Kidney glomerular epithelial cell (primary cell): ENCODE measurements at regions not wholly inside any gene's neighbourhood (a gene's known extent, or its start where the extent isn't known, plus 50 kb on each side); places are given as distances from the start of the nearest gene placed in this dataset.

Experiments used
- DNase-seq: peaks from one replicate; lab custom pipeline; 2025; lab: John Stamatoyannopoulos, UW

GRCh38 chr6:40937491-40937890 lies 101.5 kb downstream of the UNC5CL start:
- DNase-seq, result no peak

DNA sequence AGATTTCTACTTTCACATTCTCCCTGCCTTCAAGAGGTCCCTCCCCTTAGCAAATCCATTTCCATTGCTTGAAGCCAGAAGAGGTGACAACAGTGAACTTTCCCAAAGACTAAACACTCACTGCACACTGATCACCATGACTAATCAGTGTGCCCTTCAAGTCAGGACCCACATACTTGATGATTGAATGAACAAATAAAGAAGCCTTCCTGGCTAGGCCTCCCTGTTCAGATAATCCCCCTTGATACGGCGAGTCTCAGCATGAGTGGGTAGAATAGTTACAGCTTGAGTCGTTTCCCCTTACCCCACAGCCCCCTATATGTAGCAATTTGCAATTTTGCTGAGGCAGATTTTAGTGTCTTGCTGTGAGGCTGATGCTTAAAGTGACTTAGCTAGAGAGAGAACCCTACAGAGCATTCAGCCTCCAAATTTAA lies 102.2 kb downstream of the UNC5CL start:
- peak; percentile 62 for DNase-seq

DNA sequence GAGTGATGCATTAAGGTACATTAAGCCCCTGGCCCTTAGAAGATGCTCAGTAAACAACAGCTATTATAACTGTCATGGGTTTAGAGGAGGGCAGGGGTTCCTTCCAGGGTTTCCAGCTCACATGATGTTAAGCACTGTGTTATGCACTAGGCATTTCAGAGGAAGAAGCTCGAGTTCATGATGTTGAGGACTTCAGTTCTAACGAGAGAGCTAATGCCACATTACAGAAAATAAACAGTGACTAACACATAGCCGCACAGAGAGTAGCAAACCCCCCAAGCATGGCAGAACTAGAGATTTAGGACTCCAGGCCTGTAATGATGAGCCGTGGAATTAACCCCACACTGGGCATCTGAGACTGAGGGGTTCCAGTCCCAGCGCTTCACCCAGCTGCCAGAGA lies 105.2 kb downstream of the UNC5CL start:
- no peak for DNase-seq

DNA sequence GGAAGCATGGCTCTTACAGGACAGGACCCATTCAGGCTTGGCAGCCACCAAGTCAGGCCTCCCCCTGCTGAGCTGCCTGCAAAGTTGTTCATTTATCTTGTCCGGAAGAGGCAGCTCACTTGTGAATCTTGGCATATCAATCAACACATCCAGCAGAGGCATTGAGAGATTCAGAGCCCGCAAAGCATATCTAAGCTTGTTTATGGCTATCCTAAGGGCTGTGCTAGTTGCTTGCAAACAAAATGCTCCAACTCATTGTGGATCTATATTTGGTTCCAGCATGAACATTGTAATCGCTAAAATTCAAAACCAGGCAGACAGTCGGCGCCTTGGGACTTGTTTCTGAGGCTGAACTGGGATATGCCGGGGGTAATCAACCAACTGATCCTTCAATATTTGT lies 106.1 kb downstream of the UNC5CL start:
- no peak for DNase-seq

DNA sequence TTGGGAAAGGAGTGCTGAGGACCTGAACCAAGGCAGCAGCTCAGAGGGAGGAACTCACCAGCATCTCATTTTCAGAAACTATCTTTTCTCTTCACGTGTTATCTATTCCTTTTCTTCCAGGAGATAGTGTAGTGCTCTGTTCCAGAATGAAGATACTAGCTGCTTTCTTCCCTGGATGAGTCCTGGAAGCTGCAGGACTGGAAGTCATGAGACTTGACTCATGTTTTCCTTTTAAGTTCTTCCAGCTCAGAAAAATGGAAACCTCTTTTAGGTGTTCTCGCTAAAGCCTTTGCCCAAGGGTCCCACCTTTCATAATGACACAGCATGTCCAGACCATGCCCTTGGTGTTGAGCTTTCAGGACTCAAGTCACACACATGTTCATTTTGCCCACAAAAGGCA lies 106.7 kb downstream of the UNC5CL start:
- no peak for DNase-seq

DNA sequence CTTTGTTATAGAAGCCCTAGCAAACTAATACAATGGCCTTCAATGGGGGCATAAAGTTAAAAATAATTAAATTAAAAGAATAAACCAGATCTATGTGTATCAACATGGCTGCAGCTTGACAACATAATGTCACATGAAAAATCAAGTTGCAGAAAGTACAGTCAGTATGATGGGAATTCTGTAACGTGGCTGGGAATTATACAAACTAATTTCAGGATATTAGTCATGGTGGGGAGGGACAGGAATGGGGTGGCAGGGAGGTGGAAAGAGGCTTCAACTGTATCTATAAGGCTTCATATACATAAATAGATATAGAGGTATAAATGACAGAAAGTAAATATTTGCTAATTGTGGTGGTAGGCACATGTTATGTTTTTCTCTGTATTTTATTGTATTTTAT lies 107.1 kb downstream of the UNC5CL start:
- no peak for DNase-seq

- no peak for DNase-seq
Observed at GRCh38 chr6:40930555-40930954, 108.5 kb downstream of the UNC5CL start.

- DNase-seq, result no peak
Observed at GRCh38 chr6:40930045-40930444, 109.0 kb downstream of the UNC5CL start.

GRCh38 chr6:40929176-40929575 lies 109.8 kb downstream of the UNC5CL start:
- no peak for DNase-seq

- DNase-seq, result no peak
Observed at GRCh38 chr6:40928763-40929162, 110.3 kb downstream of the UNC5CL start.

- no peak for DNase-seq
Observed at GRCh38 chr6:40928307-40928706, 110.7 kb downstream of the UNC5CL start.

DNA sequence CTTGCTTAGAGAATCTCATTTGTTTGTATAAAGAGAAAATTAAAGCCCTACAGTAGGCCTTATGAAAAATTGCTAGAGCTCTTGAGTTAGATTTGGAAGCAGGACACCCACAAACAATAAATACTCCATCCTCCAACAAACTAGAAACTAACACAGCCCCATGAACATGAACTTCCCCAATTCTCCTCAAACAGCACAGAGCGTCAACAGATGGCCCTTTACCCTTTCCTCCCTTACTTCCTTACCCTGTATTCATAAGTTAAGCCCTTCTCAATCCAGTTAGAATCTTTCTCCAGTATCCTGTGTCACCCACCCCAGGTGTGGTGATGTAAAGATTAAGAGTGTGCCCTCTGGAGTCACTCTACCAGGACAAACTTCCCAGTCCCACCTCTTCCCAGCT lies 113.7 kb downstream of the UNC5CL start:
- no peak for DNase-seq

DNA sequence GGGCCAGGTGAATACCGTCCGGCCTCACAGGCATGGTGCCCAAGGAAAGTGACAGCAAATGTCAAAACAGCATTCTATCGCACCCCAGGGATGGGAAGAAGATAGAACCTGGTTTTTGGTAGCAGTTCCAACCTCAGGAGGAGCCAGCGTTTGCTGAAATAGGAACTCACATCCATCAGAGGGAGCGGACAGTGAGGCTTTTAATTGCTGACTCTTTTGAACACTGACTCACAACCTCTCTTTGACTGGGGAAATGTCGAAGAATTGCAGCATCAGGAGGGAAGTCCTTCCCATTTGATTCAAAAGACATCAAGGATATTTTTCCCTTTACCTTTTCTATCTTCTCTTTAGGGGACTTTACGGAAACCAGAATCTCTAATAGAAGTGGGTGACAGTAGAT lies 114.2 kb downstream of the UNC5CL start:
- DNase-seq, result no peak

DNA sequence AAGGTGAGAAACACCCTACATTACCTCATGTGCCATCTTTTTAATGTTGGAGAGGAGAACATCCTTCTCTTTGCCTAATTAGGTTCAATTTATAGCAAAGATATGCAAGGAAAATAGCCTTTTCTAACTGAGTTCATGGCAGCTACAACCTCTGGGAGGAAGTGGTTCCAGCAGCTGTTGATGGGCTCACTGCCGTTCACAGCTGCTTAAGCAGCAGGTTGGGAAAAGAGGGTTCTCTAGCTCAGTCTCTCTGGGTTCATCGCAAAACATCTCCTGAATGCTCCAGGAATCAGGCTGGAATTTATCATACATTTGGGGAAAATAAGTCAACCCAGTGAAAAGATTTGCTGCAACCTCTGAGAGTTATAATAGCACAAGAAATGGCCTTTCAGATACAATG lies 115.1 kb downstream of the UNC5CL start:
- no peak for DNase-seq

DNA sequence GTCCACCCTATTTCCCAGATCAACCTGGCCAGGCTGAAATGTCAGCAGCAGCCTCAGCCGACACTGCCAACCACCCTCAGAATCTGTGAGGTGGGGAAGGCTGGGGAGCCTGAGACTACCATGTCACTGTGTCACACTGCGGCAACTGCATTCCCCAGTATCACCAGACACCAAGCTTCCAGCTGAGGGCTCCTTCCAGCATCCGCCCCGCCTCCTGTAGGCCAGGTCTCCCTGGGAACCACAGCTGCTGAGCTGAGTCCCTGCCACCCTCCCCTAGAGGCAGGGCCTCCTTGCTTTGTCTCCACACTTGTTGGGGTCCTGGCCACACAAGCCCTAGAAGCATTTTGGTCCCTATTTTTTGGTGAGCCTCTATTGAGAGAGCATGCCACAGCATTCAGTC lies 115.7 kb downstream of the UNC5CL start:
- DNase-seq, result no peak

DNA sequence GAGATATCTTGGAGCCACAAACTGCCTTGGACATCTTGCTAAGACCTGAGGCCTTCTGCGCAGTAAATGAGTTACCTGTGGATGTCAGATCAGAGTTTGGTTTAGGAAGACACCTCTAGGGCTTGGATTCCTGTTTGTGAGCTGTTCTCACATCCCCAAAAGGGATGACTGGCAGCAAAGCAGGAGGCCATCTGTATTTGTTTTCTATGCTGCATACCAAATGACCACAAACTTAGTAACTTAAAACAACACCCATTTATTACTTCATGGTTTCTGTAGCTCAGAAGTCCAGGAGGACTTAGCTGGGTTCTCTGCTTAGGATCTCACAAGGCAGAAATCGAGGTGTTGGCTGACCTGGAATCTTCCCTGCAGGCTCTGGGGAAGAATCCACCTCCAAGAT lies 116.7 kb downstream of the UNC5CL start:
- no peak for DNase-seq

- no peak for DNase-seq
Observed at GRCh38 chr6:40918040-40918651, 120.9 kb downstream of the UNC5CL start.

DNA sequence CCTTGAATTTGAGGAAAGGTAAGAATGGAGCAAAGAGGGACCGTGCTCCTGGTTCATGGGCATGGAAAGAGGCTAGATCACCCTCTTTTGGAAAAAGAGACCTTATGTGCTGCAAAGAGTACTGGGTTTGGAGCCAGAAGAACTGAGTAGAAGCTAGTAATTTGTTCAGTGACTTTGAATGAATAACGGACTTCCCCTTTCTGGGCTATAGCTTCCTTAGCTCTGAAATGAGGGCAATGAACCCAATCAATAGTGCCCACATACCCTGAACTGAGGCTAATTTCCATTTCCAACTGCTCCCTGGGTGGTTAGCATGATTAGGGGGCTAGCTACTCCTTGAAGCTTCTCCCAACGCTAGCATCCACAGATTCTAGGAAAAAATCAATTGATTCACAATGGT lies 121.4 kb downstream of the UNC5CL start:
- DNase-seq, result no peak

DNA sequence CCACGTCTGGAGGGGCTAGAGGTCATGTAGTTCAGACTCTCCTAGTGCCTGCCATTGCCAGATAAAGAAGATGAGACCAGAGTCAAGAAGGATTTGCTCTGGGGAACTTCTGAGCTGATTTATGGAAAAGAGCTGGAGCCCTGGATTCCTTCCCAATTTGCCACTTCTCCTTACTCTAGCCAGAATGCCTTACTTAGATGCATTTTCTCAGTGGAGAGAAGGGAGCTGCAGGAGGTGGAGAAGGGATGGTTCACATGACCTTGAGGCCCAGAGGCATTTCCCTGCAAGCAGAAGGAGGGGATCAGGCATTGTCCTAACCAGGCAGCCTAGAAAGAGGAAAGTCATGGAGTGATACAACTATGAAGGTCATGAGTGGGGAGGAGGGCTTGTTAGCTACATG lies 122.2 kb downstream of the UNC5CL start:
- no peak for DNase-seq

- no peak for DNase-seq
Observed at GRCh38 chr6:40915165-40915564, 123.9 kb downstream of the UNC5CL start.

- DNase-seq, result no peak
Observed at GRCh38 chr6:40914005-40914404, 125.0 kb downstream of the UNC5CL start.

DNA sequence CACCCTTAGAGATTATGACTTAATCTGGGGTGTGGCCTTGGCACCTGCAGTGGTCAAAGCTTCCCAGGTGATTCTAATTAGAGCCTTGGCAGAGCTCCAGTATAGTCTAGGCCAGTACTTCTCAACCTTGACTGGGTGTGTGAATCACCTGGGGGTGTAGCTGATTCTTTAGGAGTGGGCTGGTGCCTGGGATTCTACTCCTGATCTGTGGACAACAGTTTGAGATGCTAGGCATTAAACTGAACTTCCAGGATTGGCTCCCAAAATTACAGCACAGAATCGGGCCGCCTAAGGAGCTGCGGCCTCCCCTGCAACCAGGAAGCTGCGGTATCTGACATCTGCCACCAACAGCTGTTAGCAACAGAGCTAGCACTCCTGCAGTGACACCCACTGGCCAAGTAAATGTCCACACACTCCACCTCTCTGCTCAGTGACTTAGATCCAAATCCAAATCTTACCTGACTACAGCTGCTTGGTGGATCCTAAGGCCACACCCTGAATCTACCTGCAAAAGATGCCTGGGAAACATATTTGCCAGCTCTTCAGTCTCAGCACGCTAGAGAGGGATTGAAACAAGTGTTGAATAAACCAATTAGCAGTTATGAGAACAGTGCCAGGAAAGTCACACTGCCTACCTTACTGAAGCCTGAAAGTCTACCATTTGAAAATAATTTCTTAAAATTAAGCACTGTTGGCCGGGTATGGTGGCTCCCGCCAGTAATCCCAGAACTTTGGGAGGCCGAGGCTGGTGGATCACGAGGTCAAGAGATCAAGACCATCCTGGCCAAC lies 126.7 kb downstream of the UNC5CL start:
- DNase-seq, result no peak

DNA sequence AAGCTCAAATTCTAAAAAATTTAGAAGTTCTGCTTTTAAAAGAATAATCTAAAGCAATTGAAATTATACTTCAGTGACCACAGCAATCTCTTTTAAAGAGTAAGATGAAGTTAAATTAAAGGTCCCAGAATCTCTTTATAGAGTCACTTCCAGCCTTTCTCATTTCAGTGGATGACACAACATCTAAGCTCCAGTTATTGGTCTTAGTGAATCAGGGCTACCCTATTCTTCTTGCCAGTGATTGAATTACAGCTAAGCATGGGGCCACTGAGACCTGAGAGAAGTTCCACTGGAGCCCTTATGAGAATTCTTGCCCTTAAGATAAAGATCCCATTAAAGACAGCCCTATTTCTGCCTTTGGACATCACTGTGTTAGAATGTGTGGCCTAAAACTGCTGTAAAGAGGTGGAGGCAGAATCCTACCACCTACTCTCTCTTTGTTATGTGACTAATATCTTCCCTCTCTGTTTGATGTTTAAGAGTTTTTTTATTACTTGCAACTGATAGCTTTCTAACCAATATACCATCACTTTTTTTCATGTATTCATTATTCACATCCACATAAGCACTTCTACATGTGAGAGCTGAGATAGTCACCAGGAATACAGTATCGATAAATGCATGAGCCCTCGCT lies 128.6 kb downstream of the UNC5CL start:
- no peak for DNase-seq
